DOHH2 (cell line): ENCODE measurements at regions not wholly inside any gene's neighbourhood (a gene's known extent, or its start where the extent isn't known, plus 50 kb on each side); places are given as distances from the start of the nearest gene placed in this dataset.

Experiments
- EZH2phosphoT487 ChIP-seq: fragments of 200-600 bp; sonication (generic); IDR thresholded peaks from 2 replicates; pipeline ENCODE4 v1.6.1; 2017; ENCODE audit warnings: borderline replicate concordance, mild to moderate bottlenecking, antibody characterized with exemption, low read length, moderate library complexity, mixed read lengths
- TF ChIP-seq, protein P1 (sequence below): fragments of 200-600 bp; sonication (generic); IDR thresholded peaks from one replicate; pipeline ENCODE4 v1.5.1; 2014; ENCODE audit warnings: antibody characterized with exemption, mild to moderate bottlenecking, low read depth, low read length; ENCODE audit not compliant: poor library complexity, severe bottlenecking

GRCh38 chr15:23764716-23765115 is 77.6 kb upstream of the NDN start:
- TF ChIP-seq, protein P1, sequence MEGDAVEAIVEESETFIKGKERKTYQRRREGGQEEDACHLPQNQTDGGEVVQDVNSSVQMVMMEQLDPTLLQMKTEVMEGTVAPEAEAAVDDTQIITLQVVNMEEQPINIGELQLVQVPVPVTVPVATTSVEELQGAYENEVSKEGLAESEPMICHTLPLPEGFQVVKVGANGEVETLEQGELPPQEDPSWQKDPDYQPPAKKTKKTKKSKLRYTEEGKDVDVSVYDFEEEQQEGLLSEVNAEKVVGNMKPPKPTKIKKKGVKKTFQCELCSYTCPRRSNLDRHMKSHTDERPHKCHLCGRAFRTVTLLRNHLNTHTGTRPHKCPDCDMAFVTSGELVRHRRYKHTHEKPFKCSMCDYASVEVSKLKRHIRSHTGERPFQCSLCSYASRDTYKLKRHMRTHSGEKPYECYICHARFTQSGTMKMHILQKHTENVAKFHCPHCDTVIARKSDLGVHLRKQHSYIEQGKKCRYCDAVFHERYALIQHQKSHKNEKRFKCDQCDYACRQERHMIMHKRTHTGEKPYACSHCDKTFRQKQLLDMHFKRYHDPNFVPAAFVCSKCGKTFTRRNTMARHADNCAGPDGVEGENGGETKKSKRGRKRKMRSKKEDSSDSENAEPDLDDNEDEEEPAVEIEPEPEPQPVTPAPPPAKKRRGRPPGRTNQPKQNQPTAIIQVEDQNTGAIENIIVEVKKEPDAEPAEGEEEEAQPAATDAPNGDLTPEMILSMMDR, result no peak
- no peak for TF ChIP-seq EZH2phosphoT487
